ENCODE measurements at regions not wholly inside any gene's neighbourhood (a gene's known extent, or its start where the extent isn't known, plus 50 kb on each side); places are given as distances from the start of the nearest gene placed in this dataset.

DNA sequence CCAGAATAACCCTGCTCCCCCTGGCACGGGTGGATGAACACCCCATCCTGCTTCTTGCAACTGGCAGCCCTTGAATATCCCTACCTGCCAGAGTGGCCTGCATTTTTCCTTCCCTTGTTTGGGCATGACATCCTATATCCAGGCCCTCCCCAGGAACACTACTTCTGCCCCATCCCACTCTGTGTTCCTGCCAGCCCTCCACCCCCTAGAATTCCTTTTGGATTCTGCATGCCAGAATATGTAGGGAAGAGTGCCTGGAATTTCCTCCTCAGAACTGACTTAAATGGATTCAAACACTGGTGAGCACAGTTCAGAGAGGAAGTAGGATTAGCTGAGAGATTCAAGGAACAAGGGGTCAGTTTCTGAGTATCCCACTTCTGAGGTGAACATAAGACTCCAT is 123.5 kb upstream of the PELI1 start:
- H3K27me3 ChIP-seq, result no peaks in the 10 kb centered on the region
- H3K4me3 ChIP-seq, result no peak overlapping the region
- DNase-seq, result no peak
- intact Hi-C loops (cut with DNase I; ENCODE audit: low total_unique reads), result no loop called here
- TF ChIP-seq, protein P1, sequence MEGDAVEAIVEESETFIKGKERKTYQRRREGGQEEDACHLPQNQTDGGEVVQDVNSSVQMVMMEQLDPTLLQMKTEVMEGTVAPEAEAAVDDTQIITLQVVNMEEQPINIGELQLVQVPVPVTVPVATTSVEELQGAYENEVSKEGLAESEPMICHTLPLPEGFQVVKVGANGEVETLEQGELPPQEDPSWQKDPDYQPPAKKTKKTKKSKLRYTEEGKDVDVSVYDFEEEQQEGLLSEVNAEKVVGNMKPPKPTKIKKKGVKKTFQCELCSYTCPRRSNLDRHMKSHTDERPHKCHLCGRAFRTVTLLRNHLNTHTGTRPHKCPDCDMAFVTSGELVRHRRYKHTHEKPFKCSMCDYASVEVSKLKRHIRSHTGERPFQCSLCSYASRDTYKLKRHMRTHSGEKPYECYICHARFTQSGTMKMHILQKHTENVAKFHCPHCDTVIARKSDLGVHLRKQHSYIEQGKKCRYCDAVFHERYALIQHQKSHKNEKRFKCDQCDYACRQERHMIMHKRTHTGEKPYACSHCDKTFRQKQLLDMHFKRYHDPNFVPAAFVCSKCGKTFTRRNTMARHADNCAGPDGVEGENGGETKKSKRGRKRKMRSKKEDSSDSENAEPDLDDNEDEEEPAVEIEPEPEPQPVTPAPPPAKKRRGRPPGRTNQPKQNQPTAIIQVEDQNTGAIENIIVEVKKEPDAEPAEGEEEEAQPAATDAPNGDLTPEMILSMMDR (IDR thresholded peaks at IDR 0.05), result no peak
- no peak overlapping the region for H3K27ac ChIP-seq
- peaks cover 0 to 25% (median 15%) of the 10 kb centered on the region in 4 donors for H3K4me1 ChIP-seq
- H3K36me3 ChIP-seq, result no peaks in the 10 kb centered on the region
- no peaks in the 10 kb centered on the region for H3K9me3 ChIP-seq

DNA sequence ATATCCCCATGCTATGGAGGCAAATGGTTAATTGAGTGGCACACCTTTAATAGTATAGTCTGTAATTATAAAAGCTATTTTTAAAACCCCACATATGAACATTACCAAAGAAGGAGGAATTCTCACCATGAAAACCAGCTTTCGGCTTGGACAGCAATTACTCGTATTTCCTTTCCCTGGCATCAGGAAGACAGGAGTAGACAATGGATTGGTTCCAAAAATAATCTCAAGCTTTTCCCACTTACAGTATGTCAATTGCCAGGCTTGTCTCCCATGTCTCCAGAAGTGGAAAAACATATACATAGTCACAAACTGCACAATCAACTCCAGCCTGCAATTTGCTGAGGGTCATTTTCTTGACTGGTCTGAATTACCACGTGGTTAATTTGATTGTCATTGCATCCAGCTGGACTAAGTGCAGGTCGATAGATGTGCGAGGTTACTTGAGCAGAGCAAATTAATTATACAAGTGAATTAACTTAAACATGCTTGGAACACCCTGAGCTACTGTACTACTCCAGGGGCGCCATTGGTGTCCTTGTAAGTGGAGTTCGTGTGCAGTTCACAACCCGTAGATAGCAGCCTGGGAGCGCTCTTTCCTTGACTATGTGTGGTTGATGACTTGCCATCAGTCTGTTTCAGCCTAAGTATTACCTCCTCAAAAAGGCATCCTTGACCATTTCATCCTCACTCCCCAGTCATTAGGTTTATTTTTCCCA is 124.3 kb upstream of the PELI1 start:
- Histone ChIP-seq H3K27me3 (no peaks in the 10 kb centered on the region), H3K4me3 (no peak overlapping the region), H3K36me3 (no peaks in the 10 kb centered on the region), H3K9me3 (no peaks in the 10 kb centered on the region), H3K4me1 (peaks cover 0 to 32% (median 19%) of the 10 kb centered on the region in 4 donors), H3K27ac (no peak overlapping the region)
- intact Hi-C loops (cut with DNase I; ENCODE audit: low total_unique reads), result no loop called here
- no peak for DNase-seq
- TF ChIP-seq, protein P1 (IDR thresholded peaks at IDR 0.05), result no peak

- DNase-seq, result peak; percentile 57 to 75
- H3K9me3 ChIP-seq, result no peaks in the 10 kb centered on the region
- peak overlapping the region in 1 of 2 donors; percentile 8 for H3K4me3 ChIP-seq
- no peaks in the 10 kb centered on the region for H3K36me3 ChIP-seq
- intact Hi-C loops (cut with DNase I; ENCODE audit: low total_unique reads), result no loop called here
- peaks cover 0 to 42% (median 16%) of the 10 kb centered on the region in 4 donors for H3K4me1 ChIP-seq
- TF ChIP-seq, protein P1 (IDR thresholded peaks at IDR 0.05), result no peak
- H3K27ac ChIP-seq, result peak overlapping the region; percentile 64 to 67
- no peaks in the 10 kb centered on the region for H3K27me3 ChIP-seq
These were observed 129.5 kb upstream of the PELI1 start for GRCh38 chr2:64273524-64274398.

GRCh38 chr2:64274399-64275173 is 130.4 kb upstream of the PELI1 start:
- DNase-seq, result no peak
- Histone ChIP-seq H3K36me3 (no peaks in the 10 kb centered on the region), H3K9me3 (no peaks in the 10 kb centered on the region), H3K4me1 (peaks cover 0 to 42% (median 16%) of the 10 kb centered on the region in 4 donors), H3K4me3 (peak overlapping the region in 1 of 2 donors; percentile 8), H3K27ac (peak overlapping the region; percentile 64 to 67), H3K27me3 (no peaks in the 10 kb centered on the region)
- TF ChIP-seq, protein P1 (IDR thresholded peaks at IDR 0.05), result no peak
- intact Hi-C loops (cut with DNase I; ENCODE audit: low total_unique reads), result no loop called here

DNA sequence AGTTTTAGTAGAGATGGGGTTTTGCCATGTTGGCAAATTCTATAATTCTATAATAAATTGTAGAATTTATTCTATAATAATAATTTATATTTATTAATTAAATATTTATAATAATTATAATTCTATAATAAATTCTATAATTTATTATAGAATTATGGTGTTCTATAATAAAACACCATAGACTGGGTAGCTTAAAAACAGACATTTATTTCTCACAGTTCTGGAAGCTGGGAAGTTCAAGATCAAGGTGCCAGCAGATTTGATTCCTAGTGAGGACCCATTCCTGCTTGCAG is 130.9 kb upstream of the PELI1 start:
- intact Hi-C loops (cut with DNase I; ENCODE audit: low total_unique reads), result no loop called here
- Histone ChIP-seq H3K36me3 (no peaks in the 10 kb centered on the region), H3K27me3 (no peaks in the 10 kb centered on the region), H3K4me1 (peaks cover 0 to 42% (median 16%) of the 10 kb centered on the region in 4 donors), H3K9me3 (no peaks in the 10 kb centered on the region), H3K4me3 (no peak overlapping the region), H3K27ac (no peak overlapping the region)
- DNase-seq, result no peak
- TF ChIP-seq, protein P1 (IDR thresholded peaks at IDR 0.05), result no peak
